ENCODE measurements at regions not wholly inside any gene's neighbourhood (a gene's known extent, or its start where the extent isn't known, plus 50 kb on each side); places are given as distances from the start of the nearest gene placed in this dataset.

DNA sequence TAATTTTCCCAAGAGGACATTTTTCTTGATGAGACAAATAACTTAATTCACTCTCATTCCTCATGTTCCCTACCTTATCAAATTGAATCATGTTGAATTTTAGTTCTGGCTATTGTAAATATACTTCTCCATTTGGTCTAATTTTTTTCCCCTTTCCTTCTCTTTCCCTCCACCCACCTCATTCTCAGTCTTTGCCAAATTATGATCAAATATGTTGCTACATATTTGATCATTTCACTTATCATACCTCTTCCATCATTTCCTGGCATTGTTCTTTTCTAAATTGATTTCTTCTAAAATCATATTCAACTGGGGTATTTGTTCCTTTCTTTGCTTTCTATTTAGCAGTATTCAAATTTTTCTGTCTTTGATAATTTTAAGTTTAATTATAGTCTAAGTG, 52.3 kb downstream of the HDGFL1 start:
- no peaks in the 10 kb centered on the region for H3K36me3 ChIP-seq
- H3K4me1 ChIP-seq, result no peaks in the 10 kb centered on the region
- no peak for DNase-seq (ENCODE audit: low spot score in 2 of 2)
- peaks cover 3 to 5% of the 10 kb centered on the region in 2 donors for H3K9me3 ChIP-seq
- H3K27ac ChIP-seq, result no peak overlapping the region
- TF ChIP-seq, protein P1, sequence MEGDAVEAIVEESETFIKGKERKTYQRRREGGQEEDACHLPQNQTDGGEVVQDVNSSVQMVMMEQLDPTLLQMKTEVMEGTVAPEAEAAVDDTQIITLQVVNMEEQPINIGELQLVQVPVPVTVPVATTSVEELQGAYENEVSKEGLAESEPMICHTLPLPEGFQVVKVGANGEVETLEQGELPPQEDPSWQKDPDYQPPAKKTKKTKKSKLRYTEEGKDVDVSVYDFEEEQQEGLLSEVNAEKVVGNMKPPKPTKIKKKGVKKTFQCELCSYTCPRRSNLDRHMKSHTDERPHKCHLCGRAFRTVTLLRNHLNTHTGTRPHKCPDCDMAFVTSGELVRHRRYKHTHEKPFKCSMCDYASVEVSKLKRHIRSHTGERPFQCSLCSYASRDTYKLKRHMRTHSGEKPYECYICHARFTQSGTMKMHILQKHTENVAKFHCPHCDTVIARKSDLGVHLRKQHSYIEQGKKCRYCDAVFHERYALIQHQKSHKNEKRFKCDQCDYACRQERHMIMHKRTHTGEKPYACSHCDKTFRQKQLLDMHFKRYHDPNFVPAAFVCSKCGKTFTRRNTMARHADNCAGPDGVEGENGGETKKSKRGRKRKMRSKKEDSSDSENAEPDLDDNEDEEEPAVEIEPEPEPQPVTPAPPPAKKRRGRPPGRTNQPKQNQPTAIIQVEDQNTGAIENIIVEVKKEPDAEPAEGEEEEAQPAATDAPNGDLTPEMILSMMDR (IDR thresholded peaks at IDR 0.05), result no peak
- H3K27me3 ChIP-seq, result no peaks in the 10 kb centered on the region
- H3K4me3 ChIP-seq, result no peak overlapping the region
- intact Hi-C loops (cut with DNase I), result no loop called here

DNA sequence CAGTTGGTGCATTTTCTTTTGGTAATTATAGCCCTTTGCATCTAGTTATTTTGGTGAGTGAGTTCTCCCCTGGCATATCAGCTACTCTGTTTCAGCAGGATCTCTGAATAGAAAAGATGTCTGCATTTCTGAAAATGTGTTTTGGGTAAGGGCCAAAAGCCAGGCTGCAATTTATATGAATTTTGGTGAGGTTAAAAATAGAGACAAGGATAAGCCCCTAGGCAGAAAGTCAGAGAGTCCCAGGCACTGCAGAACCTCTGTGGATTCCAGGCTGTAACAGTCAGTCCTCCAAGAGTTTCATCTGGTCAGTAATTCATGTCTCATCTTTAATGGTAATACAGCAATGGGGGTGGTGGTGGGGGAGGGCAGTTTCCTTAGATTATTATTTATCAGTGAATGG, 53.0 kb downstream of the HDGFL1 start:
- H3K4me1 ChIP-seq, result no peaks in the 10 kb centered on the region
- TF ChIP-seq, protein P1 (IDR thresholded peaks at IDR 0.05), result no peak
- no peak overlapping the region for H3K27ac ChIP-seq
- H3K36me3 ChIP-seq, result no peaks in the 10 kb centered on the region
- no peaks in the 10 kb centered on the region for H3K27me3 ChIP-seq
- H3K4me3 ChIP-seq, result no peak overlapping the region
- intact Hi-C loops (cut with DNase I), result no loop called here
- peaks cover 0 to 5% of the 10 kb centered on the region in 2 donors for H3K9me3 ChIP-seq
- DNase-seq (ENCODE audit: low spot score in 2 of 2), result no peak

DNA sequence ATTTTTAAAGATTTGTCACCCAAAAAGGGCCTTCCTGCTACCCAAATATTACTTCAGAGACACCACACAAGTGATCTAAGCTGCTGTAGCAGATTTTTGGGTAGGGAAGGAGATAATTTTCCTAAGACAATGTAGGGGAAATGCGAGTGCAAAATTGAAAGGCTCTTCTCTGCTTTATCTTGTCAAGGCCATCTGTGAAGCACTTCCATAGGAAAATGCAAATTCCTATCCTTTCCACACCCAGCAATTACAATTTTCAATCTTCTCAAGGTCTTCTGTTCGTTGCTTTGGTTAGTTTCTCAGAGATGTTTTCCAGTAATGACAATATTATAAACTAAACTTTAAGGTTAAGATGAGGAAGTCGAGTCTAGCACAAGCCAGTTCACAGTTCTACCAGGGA, 53.4 kb downstream of the HDGFL1 start:
- DNase-seq (ENCODE audit: low spot score in 2 of 2), result no peak
- Histone ChIP-seq H3K27me3 (no peaks in the 10 kb centered on the region), H3K4me1 (no peaks in the 10 kb centered on the region), H3K36me3 (no peaks in the 10 kb centered on the region), H3K9me3 (peaks cover 0 to 5% of the 10 kb centered on the region in 2 donors), H3K4me3 (no peak overlapping the region), H3K27ac (no peak overlapping the region)
- TF ChIP-seq, protein P1 (IDR thresholded peaks at IDR 0.05), result no peak
- intact Hi-C loops (cut with DNase I), result no loop called here

DNA sequence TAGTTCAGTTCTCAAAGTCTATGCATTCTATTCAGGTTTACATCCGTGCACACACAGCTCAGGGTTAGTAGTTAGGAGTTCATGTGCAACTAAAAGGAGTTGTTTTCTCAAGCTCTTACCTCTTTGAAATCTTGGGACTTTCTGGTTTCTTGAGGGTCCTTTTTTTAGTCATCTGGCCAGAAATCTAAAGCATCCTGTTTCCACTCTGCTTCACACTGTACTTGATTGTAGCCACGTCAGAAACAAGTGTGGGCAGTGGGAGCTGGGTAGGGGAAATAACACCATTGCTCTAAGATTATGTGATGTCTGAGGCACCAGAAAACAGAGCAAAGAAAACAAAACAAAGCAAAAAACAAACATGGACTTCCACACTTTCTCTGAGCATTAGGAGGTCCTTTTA, 58.3 kb downstream of the HDGFL1 start:
- TF ChIP-seq, protein P1 (IDR thresholded peaks at IDR 0.05), result no peak
- Histone ChIP-seq H3K36me3 (no peaks in the 10 kb centered on the region), H3K9me3 (no peaks in the 10 kb centered on the region), H3K27ac (no peak overlapping the region), H3K27me3 (no peaks in the 10 kb centered on the region), H3K4me1 (no peaks in the 10 kb centered on the region), H3K4me3 (no peak overlapping the region)
- no peak for DNase-seq (ENCODE audit: low spot score in 2 of 2)
- intact Hi-C loops (cut with DNase I), result no loop called here

DNA sequence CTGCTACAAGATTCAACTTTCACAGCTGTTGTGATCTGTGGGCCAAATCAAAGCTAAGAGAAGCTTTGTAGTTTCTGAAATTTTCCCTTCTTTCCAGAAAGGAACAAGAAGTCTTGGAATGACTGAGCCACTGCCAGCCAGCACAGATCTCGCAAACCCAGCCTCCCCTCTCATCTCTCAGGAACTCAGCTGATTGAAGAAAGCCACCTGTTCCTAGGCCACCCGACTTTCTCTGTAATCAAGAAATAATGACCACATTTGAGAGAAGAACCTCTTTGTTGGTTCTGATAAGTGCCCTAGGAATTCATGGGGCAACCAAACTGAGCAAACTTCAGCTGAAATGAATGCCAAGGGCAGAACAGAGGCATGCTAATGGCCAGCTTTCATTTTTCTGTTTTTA, 61.7 kb downstream of the HDGFL1 start:
- Histone ChIP-seq H3K4me3 (no peak overlapping the region), H3K9me3 (no peaks in the 10 kb centered on the region), H3K27ac (no peak overlapping the region), H3K27me3 (no peaks in the 10 kb centered on the region), H3K4me1 (no peaks in the 10 kb centered on the region), H3K36me3 (no peaks in the 10 kb centered on the region)
- intact Hi-C loops (cut with DNase I), result no loop called here
- no peak for DNase-seq (ENCODE audit: low spot score in 2 of 2)
- TF ChIP-seq, protein P1 (IDR thresholded peaks at IDR 0.05), result no peak

DNA sequence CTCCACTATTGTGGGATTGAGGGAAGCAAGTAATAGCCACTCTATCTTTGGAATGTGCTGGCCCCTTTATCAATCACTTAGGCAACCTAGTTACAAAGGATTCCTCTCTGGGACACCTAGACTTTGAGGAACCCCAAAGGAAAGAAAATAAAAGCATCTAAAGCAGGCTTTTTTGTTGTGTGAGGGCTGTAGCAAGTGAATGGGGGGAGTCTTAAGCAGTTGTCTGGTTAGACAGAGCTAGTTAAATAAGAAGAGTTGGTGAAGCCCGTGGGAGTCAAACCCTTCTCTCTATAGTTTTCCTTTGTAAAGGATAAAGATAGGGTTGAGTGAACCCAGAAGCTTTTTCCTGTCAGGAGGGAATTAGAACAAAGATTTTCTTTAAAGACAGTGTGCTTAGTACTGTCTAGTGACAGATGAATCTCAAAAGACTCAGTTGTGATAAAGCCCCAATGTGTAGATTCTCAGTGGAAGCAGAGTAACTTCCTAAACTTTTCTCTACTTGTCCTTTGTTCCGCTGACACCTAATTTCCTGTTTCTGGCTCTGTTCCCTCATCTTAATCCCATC, 63.3 kb downstream of the HDGFL1 start:
- Histone ChIP-seq H3K27ac (no peak overlapping the region), H3K4me1 (no peaks in the 10 kb centered on the region), H3K36me3 (no peaks in the 10 kb centered on the region), H3K4me3 (no peak overlapping the region), H3K27me3 (no peaks in the 10 kb centered on the region), H3K9me3 (no peaks in the 10 kb centered on the region)
- TF ChIP-seq, protein P1 (IDR thresholded peaks at IDR 0.05), result no peak
- intact Hi-C loops (cut with DNase I), result no loop called here
- no peak for DNase-seq (ENCODE audit: low spot score in 2 of 2)
